ENCODE measurements at regions not wholly inside any gene's neighbourhood (a gene's known extent, or its start where the extent isn't known, plus 50 kb on each side); places are given as distances from the start of the nearest gene placed in this dataset.

- TF ChIP-seq, protein P1, sequence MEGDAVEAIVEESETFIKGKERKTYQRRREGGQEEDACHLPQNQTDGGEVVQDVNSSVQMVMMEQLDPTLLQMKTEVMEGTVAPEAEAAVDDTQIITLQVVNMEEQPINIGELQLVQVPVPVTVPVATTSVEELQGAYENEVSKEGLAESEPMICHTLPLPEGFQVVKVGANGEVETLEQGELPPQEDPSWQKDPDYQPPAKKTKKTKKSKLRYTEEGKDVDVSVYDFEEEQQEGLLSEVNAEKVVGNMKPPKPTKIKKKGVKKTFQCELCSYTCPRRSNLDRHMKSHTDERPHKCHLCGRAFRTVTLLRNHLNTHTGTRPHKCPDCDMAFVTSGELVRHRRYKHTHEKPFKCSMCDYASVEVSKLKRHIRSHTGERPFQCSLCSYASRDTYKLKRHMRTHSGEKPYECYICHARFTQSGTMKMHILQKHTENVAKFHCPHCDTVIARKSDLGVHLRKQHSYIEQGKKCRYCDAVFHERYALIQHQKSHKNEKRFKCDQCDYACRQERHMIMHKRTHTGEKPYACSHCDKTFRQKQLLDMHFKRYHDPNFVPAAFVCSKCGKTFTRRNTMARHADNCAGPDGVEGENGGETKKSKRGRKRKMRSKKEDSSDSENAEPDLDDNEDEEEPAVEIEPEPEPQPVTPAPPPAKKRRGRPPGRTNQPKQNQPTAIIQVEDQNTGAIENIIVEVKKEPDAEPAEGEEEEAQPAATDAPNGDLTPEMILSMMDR (IDR thresholded peaks at IDR 0.05) = no peak
- no peak for TF ChIP-seq POLR2A (IDR thresholded peaks at IDR 0.05)
Observed at GRCh38 chr12:93090731-93091172, 161.7 kb upstream of the EEA1 start.

Data from tibial nerve (tissue), 3 donors.